C4-2B (cell line): ENCODE measurements at regions not wholly inside any gene's neighbourhood (a gene's known extent, or its start where the extent isn't known, plus 50 kb on each side); places are given as distances from the start of the nearest gene placed in this dataset.

Experiments used
- ZFX ChIP-seq: fragments of 450-650 bp; IDR thresholded peaks from 2 replicates; pipeline ENCODE4 v1.6.1; 2017
- TF ChIP-seq, protein P1 (sequence below): fragments of 450-650 bp; conservative IDR thresholded peaks from 2 replicates; pipeline ENCODE4 v1.5.1; 2017; ENCODE audit warnings: mild to moderate bottlenecking

- TF ChIP-seq, protein P1, sequence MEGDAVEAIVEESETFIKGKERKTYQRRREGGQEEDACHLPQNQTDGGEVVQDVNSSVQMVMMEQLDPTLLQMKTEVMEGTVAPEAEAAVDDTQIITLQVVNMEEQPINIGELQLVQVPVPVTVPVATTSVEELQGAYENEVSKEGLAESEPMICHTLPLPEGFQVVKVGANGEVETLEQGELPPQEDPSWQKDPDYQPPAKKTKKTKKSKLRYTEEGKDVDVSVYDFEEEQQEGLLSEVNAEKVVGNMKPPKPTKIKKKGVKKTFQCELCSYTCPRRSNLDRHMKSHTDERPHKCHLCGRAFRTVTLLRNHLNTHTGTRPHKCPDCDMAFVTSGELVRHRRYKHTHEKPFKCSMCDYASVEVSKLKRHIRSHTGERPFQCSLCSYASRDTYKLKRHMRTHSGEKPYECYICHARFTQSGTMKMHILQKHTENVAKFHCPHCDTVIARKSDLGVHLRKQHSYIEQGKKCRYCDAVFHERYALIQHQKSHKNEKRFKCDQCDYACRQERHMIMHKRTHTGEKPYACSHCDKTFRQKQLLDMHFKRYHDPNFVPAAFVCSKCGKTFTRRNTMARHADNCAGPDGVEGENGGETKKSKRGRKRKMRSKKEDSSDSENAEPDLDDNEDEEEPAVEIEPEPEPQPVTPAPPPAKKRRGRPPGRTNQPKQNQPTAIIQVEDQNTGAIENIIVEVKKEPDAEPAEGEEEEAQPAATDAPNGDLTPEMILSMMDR: no peak
- TF ChIP-seq ZFX: no peak
Observed at GRCh38 chr9:88835772-88836171, 155.5 kb upstream of the S1PR3 start.
